HL-60 (cell line): ENCODE measurements at regions not wholly inside any gene's neighbourhood (a gene's known extent, or its start where the extent isn't known, plus 50 kb on each side); places are given as distances from the start of the nearest gene placed in this dataset.

Source experiments
- DNase-seq, 2 experiments: peaks; one replicate each; pipeline ENCODE4 v3.0.0-alpha.2; 2010 to 2020; ENCODE audit warnings: low read depth in 1 of 2, low spot score in 1 of 2
- H3K27ac ChIP-seq: fragments of 250-450 bp; sonication (Bioruptor Pico); replicated peaks from 2 replicates; pipeline ENCODE4 v1.5.1; 2020; ENCODE audit warnings: mild to moderate bottlenecking, moderate library complexity
- H3K27me3 ChIP-seq: fragments of 250-450 bp; sonication (Bioruptor Pico); 2 replicates; pipeline ENCODE4 v1.5.1; 2021; ENCODE audit warnings: mild to moderate bottlenecking, moderate library complexity; ENCODE audit not compliant: insufficient read depth, poor library complexity, severe bottlenecking
- H3K4me3 ChIP-seq: replicated peaks from 2 replicates; pipeline ENCODE4 v1.5.1; 2011; ENCODE audit warnings: mild to moderate bottlenecking, control low read depth, low read length; ENCODE audit not compliant: insufficient read depth
- CTCF ChIP-seq: IDR thresholded peaks from one replicate; pipeline ENCODE4 v1.5.1; 2011; ENCODE audit warnings: low read length, control low read depth, inconsistent platforms; ENCODE audit not compliant: insufficient read depth
- GABPA ChIP-seq: IDR thresholded peaks from 2 replicates; pipeline ENCODE4 v1.6.1; 2012; ENCODE audit warnings: low read depth
- POLR2AphosphoS5 ChIP-seq: IDR thresholded peaks from 2 replicates; pipeline ENCODE4 v1.6.1; 2012; ENCODE audit warnings: low read depth
- REST ChIP-seq: IDR thresholded peaks from 2 replicates; pipeline ENCODE4 v1.6.1; 2012; ENCODE audit warnings: low read depth; ENCODE audit not compliant: insufficient replicate concordance
- SPI1 ChIP-seq: IDR thresholded peaks from 2 replicates; pipeline ENCODE4 v1.6.1; 2012; ENCODE audit warnings: low read depth, mild to moderate bottlenecking, borderline replicate concordance

- Histone ChIP-seq H3K27ac (no peak overlapping the region), H3K27me3 (peaks cover 9% of the 10 kb centered on the region), H3K4me3 (no peak overlapping the region)
- no peak for DNase-seq
- no peak for TF ChIP-seq POLR2AphosphoS5
- no peak for TF ChIP-seq REST
- TF ChIP-seq SPI1 = no peak
- TF ChIP-seq CTCF = no peak
- TF ChIP-seq GABPA = no peak
Measured at GRCh38 chr2:9748577-9748976, 94.7 kb upstream of the TAF1B start.

- Histone ChIP-seq H3K27ac (no peak overlapping the region), H3K4me3 (no peak overlapping the region), H3K27me3 (peaks cover 20% of the 10 kb centered on the region)
- no peak for DNase-seq
- no peak for TF ChIP-seq CTCF
- TF ChIP-seq POLR2AphosphoS5 = no peak
- no peak for TF ChIP-seq SPI1
- no peak for TF ChIP-seq REST
- TF ChIP-seq GABPA = no peak
Measured at GRCh38 chr2:9749546-9750223, 93.6 kb upstream of the TAF1B start.

GRCh38 chr2:9750224-9751215, 92.8 kb upstream of the TAF1B start:
- peaks cover 27% of the 10 kb centered on the region for H3K27me3 ChIP-seq
- H3K4me3 ChIP-seq = no peak overlapping the region
- no peak for DNase-seq
- TF ChIP-seq CTCF = no peak
- TF ChIP-seq SPI1 = no peak
- no peak for TF ChIP-seq REST
- no peak for TF ChIP-seq POLR2AphosphoS5
- no peak for TF ChIP-seq GABPA
- H3K27ac ChIP-seq = no peak overlapping the region
